ENCODE measurements at regions not wholly inside any gene's neighbourhood (a gene's known extent, or its start where the extent isn't known, plus 50 kb on each side); places are given as distances from the start of the nearest gene placed in this dataset.
"Not testable (repeated sequence)": the region's sequence is repeated elsewhere in the genome, so short reads cannot be mapped to it uniquely, and the experiment has no call there.

- TF ChIP-seq CTCF (IDR thresholded peaks at IDR 0.05; ENCODE audit: low read depth, low read length, missing control alignments), result no peak
- no peak overlapping the region for H3K4me3 ChIP-seq (ENCODE audit: low read depth, low read length)
- no peak for DNase-seq (ENCODE audit: low read depth)
Observed at GRCh38 chr1:176341656-176342055, 121.3 kb upstream of the PAPPA2 start.

- no peak for TF ChIP-seq CTCF (IDR thresholded peaks at IDR 0.05; ENCODE audit: low read depth, low read length, missing control alignments)
- DNase-seq (ENCODE audit: low read depth), result no peak
- no peak overlapping the region for H3K4me3 ChIP-seq (ENCODE audit: low read depth, low read length)
Observed at GRCh38 chr1:176338877-176339276, 124.1 kb upstream of the PAPPA2 start.

- no peak overlapping the region for H3K4me3 ChIP-seq (ENCODE audit: low read depth, low read length)
- DNase-seq (ENCODE audit: low read depth), result no peak
- TF ChIP-seq CTCF (IDR thresholded peaks at IDR 0.05; ENCODE audit: low read depth, low read length, missing control alignments), result no peak
Observed at GRCh38 chr1:176330782-176331181, 123.7 kb upstream of the COP1 start.

GRCh38 chr1:176325664-176326063 lies 118.6 kb upstream of the COP1 start:
- DNase-seq (ENCODE audit: low read depth), result no peak
- TF ChIP-seq CTCF (IDR thresholded peaks at IDR 0.05; ENCODE audit: low read depth, low read length, missing control alignments), result no peak

GRCh38 chr1:176323472-176323871 lies 116.4 kb upstream of the COP1 start:
- no peak for TF ChIP-seq CTCF (IDR thresholded peaks at IDR 0.05; ENCODE audit: low read depth, low read length, missing control alignments)
- no peak overlapping the region for H3K4me3 ChIP-seq (ENCODE audit: low read depth, low read length)
- DNase-seq (ENCODE audit: low read depth), result no peak

More at GRCh38 chr1:176325664-176326063, 118.6 kb upstream of the COP1 start:
- no peak overlapping the region for H3K4me3 ChIP-seq (ENCODE audit: low read depth, low read length)

GRCh38 chr1:176315519-176316220 lies 108.6 kb upstream of the COP1 start:
- H3K4me3 ChIP-seq (ENCODE audit: low read depth, low read length), result no peak overlapping the region
- TF ChIP-seq CTCF (IDR thresholded peaks at IDR 0.05; ENCODE audit: low read depth, low read length, missing control alignments), result no peak
- DNase-seq (ENCODE audit: low read depth), result no peak

GRCh38 chr1:176296602-176297001 lies 89.5 kb upstream of the COP1 start:
- H3K4me3 ChIP-seq (ENCODE audit: low read depth, low read length); DNase-seq (ENCODE audit: low read depth): not testable (repeated sequence)
